Naive thymus-derived CD8-positive, alpha-beta T cell (primary cell): ENCODE measurements at regions not wholly inside any gene's neighbourhood (a gene's known extent, or its start where the extent isn't known, plus 50 kb on each side); places are given as distances from the start of the nearest gene placed in this dataset.
"Not testable (repeated sequence)": the region's sequence is repeated elsewhere in the genome, so short reads cannot be mapped to it uniquely, and the experiment has no call there.

Source experiments
- ATAC-seq, 2 donors: fragments of 150-1000 bp; cut with Tn5 transposase in 1 of 2; sonication (Bioruptor Pico), chemical (Tn5 transposase) in 1 of 2; 1 replicate in 1 of 2; 2 replicates in 1 of 2; pipeline ENCODE4 v1.10.0; 2021; ENCODE audit warnings: mild to moderate bottlenecking in 2 of 2, moderate library complexity in 2 of 2
- POLR2A ChIA-PET: fragments of 350-600 bp; sonication (Branson Sonifier 250); formaldehyde crosslinking; loops from one replicate; lab custom pipeline; 2021; ENCODE audit warnings: antibody characterized with exemption; lab: Charles Lee
- DNase-seq, 10 donors: peaks; one replicate each; pipeline versions ENCODE4 v3.0.0 to v3.0.0-alpha.2; 2020 to 2022
- H3K27ac Mint-ChIP-seq, 10 donors: one replicate each; pipeline ENCODE4 v1.8.0; 2020 to 2022; ENCODE audit warnings: mild to moderate bottlenecking in 10 of 10, mixed read lengths in 10 of 10, moderate library complexity in 4 of 10, inconsistent platforms in 1 of 10
- H3K27me3 Mint-ChIP-seq, 5 donors: one replicate each; pipeline ENCODE4 v1.8.0; 2021 to 2022; ENCODE audit warnings: mixed read lengths in 5 of 5
- H3K36me3 Mint-ChIP-seq, 3 donors: one replicate each; pipeline ENCODE4 v1.8.0; 2020 to 2022; ENCODE audit warnings: mixed read lengths in 3 of 3, mild to moderate bottlenecking in 2 of 3, inconsistent platforms in 1 of 3
- H3K4me1 Mint-ChIP-seq, 4 donors: one replicate each; pipeline ENCODE4 v1.8.0; 2021 to 2022; ENCODE audit warnings: mixed read lengths in 4 of 4
- H3K4me3 Mint-ChIP-seq, 10 donors: one replicate each; pipeline ENCODE4 v1.8.0; 2020 to 2022; ENCODE audit warnings: mild to moderate bottlenecking in 10 of 10, mixed read lengths in 10 of 10, moderate library complexity in 6 of 10, inconsistent platforms in 1 of 10
- H3K9me3 Mint-ChIP-seq, 9 donors: one replicate each; pipeline ENCODE4 v1.8.0; 2020 to 2022; ENCODE audit warnings: mixed read lengths in 9 of 9, mild to moderate bottlenecking in 3 of 9, inconsistent platforms in 1 of 9, moderate library complexity in 1 of 9

- ATAC-seq = no peak
- POLR2A ChIA-PET = no interaction called here
- no peak for DNase-seq
- Mint-ChIP-seq H3K27me3 (peaks cover 0 to 5% (median 0%) of the 10 kb centered on the region in 5 donors), H3K4me3 (no peak overlapping the region), H3K4me1 (no peaks in the 10 kb centered on the region), H3K36me3 (no peaks in the 10 kb centered on the region), H3K27ac (no peak overlapping the region), H3K9me3 (no peaks in the 10 kb centered on the region)
These were observed 189.1 kb upstream of the RNPC3 start for GRCh38 chr1:103336408-103336807.

- POLR2A ChIA-PET = no interaction called here
- Mint-ChIP-seq H3K9me3 (no peaks in the 10 kb centered on the region), H3K4me1 (no peaks in the 10 kb centered on the region), H3K4me3 (no peak overlapping the region), H3K36me3 (no peaks in the 10 kb centered on the region), H3K27ac (no peak overlapping the region), H3K27me3 (no peaks in the 10 kb centered on the region)
- ATAC-seq (no peak), DNase-seq (no peak)
These were observed 192.4 kb upstream of the RNPC3 start for GRCh38 chr1:103333141-103333540.

GRCh38 chr1:103327054-103327719 is 198.3 kb upstream of the RNPC3 start:
- H3K9me3 Mint-ChIP-seq = peaks cover 4 to 27% (median 8%) of the 10 kb centered on the region in 9 donors
- no peaks in the 10 kb centered on the region for H3K36me3 Mint-ChIP-seq
- H3K4me3 Mint-ChIP-seq = no peak overlapping the region
- H3K4me1 Mint-ChIP-seq = no peaks in the 10 kb centered on the region
- H3K27me3 Mint-ChIP-seq = peaks cover 0 to 2% (median 0%) of the 10 kb centered on the region in 5 donors
- no peak overlapping the region for H3K27ac Mint-ChIP-seq
- ATAC-seq = no peak
- no peak for DNase-seq
- POLR2A ChIA-PET = no interaction called here

GRCh38 chr1:103326595-103326994 is 198.9 kb upstream of the RNPC3 start:
- Mint-ChIP-seq H3K36me3 (no peaks in the 10 kb centered on the region), H3K4me3 (no peak overlapping the region), H3K27me3 (peaks cover 0 to 2% (median 0%) of the 10 kb centered on the region in 5 donors), H3K4me1 (no peaks in the 10 kb centered on the region), H3K9me3 (peaks cover 4 to 27% (median 9%) of the 10 kb centered on the region in 9 donors), H3K27ac (no peak overlapping the region)
- ATAC-seq (no peak), DNase-seq (no peak)
- POLR2A ChIA-PET = no interaction called here

- Mint-ChIP-seq H3K4me1 (no peaks in the 10 kb centered on the region), H3K4me3 (no peak overlapping the region), H3K9me3 (peaks cover 0 to 4% (median 0%) of the 10 kb centered on the region in 9 donors), H3K27ac (no peak overlapping the region), H3K27me3 (no peaks in the 10 kb centered on the region), H3K36me3 (no peaks in the 10 kb centered on the region)
- POLR2A ChIA-PET = no interaction called here
- DNase-seq (no peak), ATAC-seq (no peak)
These were observed 201.5 kb upstream of the COL11A1 start for GRCh38 chr1:103309786-103310185.

- no peak for DNase-seq
- POLR2A ChIA-PET = no interaction called here
- Mint-ChIP-seq H3K4me1 (no peaks in the 10 kb centered on the region), H3K36me3 (no peaks in the 10 kb centered on the region), H3K27ac (no peak overlapping the region), H3K27me3 (no peaks in the 10 kb centered on the region), H3K9me3 (peaks cover 0 to 4% (median 0%) of the 10 kb centered on the region in 9 donors), H3K4me3 (no peak overlapping the region)
- ATAC-seq = no peak
These were observed 199.4 kb upstream of the COL11A1 start for GRCh38 chr1:103307751-103308150.

- ATAC-seq (no peak), DNase-seq (no peak)
- Mint-ChIP-seq H3K27ac (no peak overlapping the region), H3K27me3 (no peaks in the 10 kb centered on the region), H3K9me3 (peaks cover 0 to 13% (median 5%) of the 10 kb centered on the region in 9 donors), H3K4me3 (no peak overlapping the region), H3K4me1 (no peaks in the 10 kb centered on the region), H3K36me3 (peaks cover 0 to 7% (median 0%) of the 10 kb centered on the region in 3 donors)
- POLR2A ChIA-PET = no interaction called here
These were observed 175.7 kb upstream of the COL11A1 start for GRCh38 chr1:103283841-103284669.

GRCh38 chr1:103283371-103283770 is 175.0 kb upstream of the COL11A1 start:
- POLR2A ChIA-PET = no interaction called here

GRCh38 chr1:103275725-103276124 is 167.4 kb upstream of the COL11A1 start:
- no peaks in the 10 kb centered on the region for H3K27me3 Mint-ChIP-seq
- peaks cover 0 to 23% (median 6%) of the 10 kb centered on the region in 9 donors for H3K9me3 Mint-ChIP-seq
- H3K36me3 Mint-ChIP-seq = no peaks in the 10 kb centered on the region
- ATAC-seq (no peak), DNase-seq (no peak)
- POLR2A ChIA-PET = no interaction called here
- H3K27ac Mint-ChIP-seq = no peak overlapping the region
- no peak overlapping the region for H3K4me3 Mint-ChIP-seq
- no peaks in the 10 kb centered on the region for H3K4me1 Mint-ChIP-seq

More at GRCh38 chr1:103283371-103283770, 175.0 kb upstream of the COL11A1 start:
- no peak for ATAC-seq
- Mint-ChIP-seq H3K9me3 (peaks cover 0 to 9% (median 4%) of the 10 kb centered on the region in 9 donors), H3K4me3 (no peak overlapping the region), H3K4me1 (no peaks in the 10 kb centered on the region), H3K27me3 (no peaks in the 10 kb centered on the region), H3K27ac (no peak overlapping the region), H3K36me3 (peaks cover 0 to 5% (median 0%) of the 10 kb centered on the region in 3 donors)
- no peak for DNase-seq

GRCh38 chr1:103274886-103275285 is 166.6 kb upstream of the COL11A1 start:
- H3K36me3 Mint-ChIP-seq = no peaks in the 10 kb centered on the region
- no peaks in the 10 kb centered on the region for H3K27me3 Mint-ChIP-seq
- H3K9me3 Mint-ChIP-seq = peaks cover 0 to 23% (median 7%) of the 10 kb centered on the region in 9 donors
- H3K4me3 Mint-ChIP-seq = no peak overlapping the region
- H3K4me1 Mint-ChIP-seq = no peaks in the 10 kb centered on the region
- no peak for DNase-seq
- ATAC-seq = no peak
- POLR2A ChIA-PET = no interaction called here
- no peak overlapping the region for H3K27ac Mint-ChIP-seq

- H3K4me3 Mint-ChIP-seq = no peak overlapping the region
- ATAC-seq (no peak), DNase-seq (no peak)
- H3K9me3 Mint-ChIP-seq = peaks cover 0 to 26% (median 8%) of the 10 kb centered on the region in 9 donors
- H3K4me1 Mint-ChIP-seq = no peaks in the 10 kb centered on the region
- H3K36me3 Mint-ChIP-seq = no peaks in the 10 kb centered on the region
- no peaks in the 10 kb centered on the region for H3K27me3 Mint-ChIP-seq
- no peak overlapping the region for H3K27ac Mint-ChIP-seq
- POLR2A ChIA-PET = no interaction called here
These were observed 164.8 kb upstream of the COL11A1 start for GRCh38 chr1:103273106-103273505.

- H3K9me3 Mint-ChIP-seq = peaks cover 0 to 28% (median 8%) of the 10 kb centered on the region in 9 donors
- H3K4me3 Mint-ChIP-seq, H3K27me3 Mint-ChIP-seq, POLR2A ChIA-PET, H3K27ac Mint-ChIP-seq, DNase-seq, H3K36me3 Mint-ChIP-seq, ATAC-seq, H3K4me1 Mint-ChIP-seq: not testable (repeated sequence)
These were observed 163.1 kb upstream of the COL11A1 start for GRCh38 chr1:103271471-103271870.

GRCh38 chr1:103267893-103268292 is 159.6 kb upstream of the COL11A1 start:
- H3K4me1 Mint-ChIP-seq = no peaks in the 10 kb centered on the region
- no peak for DNase-seq
- H3K36me3 Mint-ChIP-seq = no peaks in the 10 kb centered on the region
- H3K9me3 Mint-ChIP-seq = peaks cover 0 to 27% (median 7%) of the 10 kb centered on the region in 9 donors
- POLR2A ChIA-PET = no interaction called here
- no peak for ATAC-seq
- no peak overlapping the region for H3K27ac Mint-ChIP-seq
- H3K4me3 Mint-ChIP-seq = no peak overlapping the region
- no peaks in the 10 kb centered on the region for H3K27me3 Mint-ChIP-seq
